Activated naive CD4-positive, alpha-beta T cell treated with anti-CD3 and anti-CD28 coated beads, Interleukin-2, amount 50 U/mL, for 72 hours (primary cell): ENCODE measurements at regions not wholly inside any gene's neighbourhood (a gene's known extent, or its start where the extent isn't known, plus 50 kb on each side); places are given as distances from the start of the nearest gene placed in this dataset.
"Not testable (repeated sequence)": the region's sequence is repeated elsewhere in the genome, so short reads cannot be mapped to it uniquely, and the experiment has no call there.

ENCODE experiments used
- ATAC-seq, 2 donors: fragments of 150-1000 bp; cut with Tn5 transposase; 2 replicates each; pipeline ENCODE4 v1.10.0; 2021; ENCODE audit warnings: mild to moderate bottlenecking in 2 of 2, moderate library complexity in 2 of 2
- DNase-seq, 2 donors: peaks; one replicate each; pipeline ENCODE4 v3.0.0; 2021 to 2022; ENCODE audit warnings: low spot score in 2 of 2
- H3K27ac Mint-ChIP-seq, 2 donors: one replicate each; pipeline ENCODE4 v1.8.0; 2022; ENCODE audit warnings: mild to moderate bottlenecking in 2 of 2, mixed read lengths in 2 of 2
- H3K36me3 Mint-ChIP-seq, 2 donors: one replicate each; pipeline ENCODE4 v1.8.0; 2022; ENCODE audit warnings: mixed read lengths in 2 of 2
- H3K9me3 Mint-ChIP-seq, 2 donors: one replicate each; pipeline ENCODE4 v1.8.0; 2022; ENCODE audit warnings: mixed read lengths in 2 of 2

- H3K9me3 Mint-ChIP-seq, H3K27ac Mint-ChIP-seq, H3K36me3 Mint-ChIP-seq, DNase-seq: not testable (repeated sequence)
- peak; percentile 12 to 63 for ATAC-seq
Measured at GRCh38 chr4:1566301-1566837, 117.7 kb downstream of the FAM53A start.

DNA sequence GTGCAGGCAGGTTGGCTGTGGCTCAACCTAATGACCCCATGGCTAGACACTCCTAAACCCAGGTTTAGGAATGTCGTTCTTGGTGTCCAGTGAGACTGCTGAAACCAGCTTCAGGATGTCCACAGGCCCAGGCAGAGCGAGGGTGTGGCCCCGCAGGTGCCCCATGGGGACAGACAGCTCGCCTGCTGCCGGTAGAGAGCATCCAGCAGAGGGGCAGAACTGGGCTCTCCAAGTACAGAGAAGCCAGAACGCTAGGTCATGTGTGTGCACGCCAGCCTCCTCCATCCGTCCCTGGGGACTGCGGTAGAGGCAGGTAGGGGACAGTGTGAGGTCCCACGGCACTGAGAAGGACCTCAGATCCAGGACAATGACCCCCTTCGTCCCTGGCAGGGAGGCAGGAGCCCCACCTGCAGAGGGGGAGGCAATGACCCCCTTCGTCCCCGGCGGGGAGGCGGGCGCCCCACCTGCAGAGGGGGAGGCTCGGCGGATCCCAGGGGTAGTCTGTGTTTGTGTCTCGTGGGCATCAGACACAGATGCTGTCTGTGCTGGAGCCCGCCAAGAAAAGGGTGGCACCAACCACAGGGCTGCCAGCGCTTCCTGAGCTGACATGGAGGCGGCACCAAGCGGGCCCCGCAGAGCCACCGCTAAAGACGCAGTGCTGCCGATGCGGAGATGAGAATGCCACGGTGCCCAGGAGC lies 118.4 kb downstream of the FAM53A start:
- Mint-ChIP-seq H3K36me3 (no peaks in the 10 kb centered on the region), H3K9me3 (no peaks in the 10 kb centered on the region), H3K27ac (no peak overlapping the region)
- ATAC-seq (peak in 1 of 2 donors; percentile 27), DNase-seq (no peak)

DNA sequence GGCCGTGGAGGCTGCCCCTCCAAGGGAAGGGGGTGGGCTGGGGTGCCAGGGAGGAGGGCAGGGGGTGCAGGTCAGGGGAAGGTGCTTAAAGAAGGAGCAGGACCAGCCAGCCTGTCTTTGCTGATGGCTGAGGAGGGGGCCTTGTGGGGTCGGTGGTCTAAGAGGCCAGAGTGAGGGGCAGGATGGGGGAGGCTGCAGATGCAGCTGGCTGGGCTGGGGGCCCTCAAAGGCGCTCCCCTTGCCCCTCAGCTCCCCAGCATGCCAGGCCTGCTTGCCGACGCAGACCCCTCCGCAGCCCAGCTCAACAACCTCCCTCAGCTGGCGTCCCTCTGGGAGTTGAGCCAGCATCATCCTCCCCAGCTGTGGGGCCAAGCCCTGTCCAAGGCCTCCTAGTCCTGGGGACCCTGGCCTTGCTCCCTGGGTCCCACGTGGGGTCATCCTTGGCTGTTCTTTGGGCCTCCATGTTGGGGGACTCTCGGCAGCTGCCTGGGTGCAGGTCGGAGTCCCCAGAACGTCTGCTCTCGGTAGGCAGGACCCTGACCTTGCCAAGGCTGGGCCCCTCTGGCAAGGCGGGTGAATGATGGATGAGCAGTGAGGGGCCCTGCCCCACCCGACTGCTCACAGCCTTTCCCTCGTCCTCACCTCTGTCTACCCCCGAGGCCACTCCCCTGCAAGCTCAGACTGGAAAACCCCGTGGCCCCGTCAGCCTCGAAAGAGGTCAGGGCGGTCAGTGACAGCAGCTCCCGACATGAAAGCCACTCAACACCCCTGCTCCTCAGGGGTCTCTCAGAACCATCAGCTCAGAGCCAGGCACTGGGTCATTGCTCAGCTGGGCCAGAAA lies 119.4 kb downstream of the FAM53A start:
- ATAC-seq (no peak), DNase-seq (no peak)
- H3K27ac Mint-ChIP-seq = no peak overlapping the region
- no peaks in the 10 kb centered on the region for H3K36me3 Mint-ChIP-seq
- no peaks in the 10 kb centered on the region for H3K9me3 Mint-ChIP-seq

- Mint-ChIP-seq H3K27ac (no peak overlapping the region), H3K36me3 (no peaks in the 10 kb centered on the region), H3K9me3 (no peaks in the 10 kb centered on the region)
- ATAC-seq (no peak), DNase-seq (no peak)
Measured at GRCh38 chr4:1563768-1564485, 120.2 kb downstream of the FAM53A start.

DNA sequence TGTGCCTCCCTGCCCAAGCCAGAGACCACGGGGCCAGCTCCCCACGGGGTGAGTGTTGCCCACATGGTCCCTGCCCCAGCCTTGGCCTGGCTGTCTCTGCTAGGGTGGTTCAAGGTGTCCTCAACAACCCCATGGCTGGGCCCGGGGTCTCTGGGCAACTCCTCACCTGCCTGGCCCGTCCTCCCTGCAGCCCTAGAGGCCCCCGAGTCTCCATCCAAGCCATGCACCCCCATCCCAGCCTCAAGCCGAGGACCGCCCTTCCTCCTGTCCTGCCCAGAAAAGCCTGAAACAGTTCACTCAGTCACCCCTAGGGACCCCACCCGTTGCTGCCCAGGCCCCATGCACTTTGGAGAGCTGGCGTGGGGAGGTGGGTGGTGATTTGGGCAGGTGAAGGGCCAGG lies 120.9 kb downstream of the FAM53A start:
- H3K27ac Mint-ChIP-seq = no peak overlapping the region
- no peaks in the 10 kb centered on the region for H3K36me3 Mint-ChIP-seq

GRCh38 chr4:1562771-1563170 lies 121.3 kb downstream of the FAM53A start:
- no peak for DNase-seq
- Mint-ChIP-seq H3K36me3 (no peaks in the 10 kb centered on the region), H3K27ac (no peak overlapping the region), H3K9me3 (no peaks in the 10 kb centered on the region)
- ATAC-seq = no peak

More for the DNA sequence above, 120.9 kb downstream of the FAM53A start:
- H3K9me3 Mint-ChIP-seq = no peaks in the 10 kb centered on the region
- DNase-seq (no peak), ATAC-seq (no peak)

- H3K36me3 Mint-ChIP-seq = no peaks in the 10 kb centered on the region
- ATAC-seq (no peak), DNase-seq (no peak)
- no peak overlapping the region for H3K27ac Mint-ChIP-seq
- H3K9me3 Mint-ChIP-seq = no peaks in the 10 kb centered on the region
Measured at GRCh38 chr4:1562371-1562770, 121.7 kb downstream of the FAM53A start.

DNA sequence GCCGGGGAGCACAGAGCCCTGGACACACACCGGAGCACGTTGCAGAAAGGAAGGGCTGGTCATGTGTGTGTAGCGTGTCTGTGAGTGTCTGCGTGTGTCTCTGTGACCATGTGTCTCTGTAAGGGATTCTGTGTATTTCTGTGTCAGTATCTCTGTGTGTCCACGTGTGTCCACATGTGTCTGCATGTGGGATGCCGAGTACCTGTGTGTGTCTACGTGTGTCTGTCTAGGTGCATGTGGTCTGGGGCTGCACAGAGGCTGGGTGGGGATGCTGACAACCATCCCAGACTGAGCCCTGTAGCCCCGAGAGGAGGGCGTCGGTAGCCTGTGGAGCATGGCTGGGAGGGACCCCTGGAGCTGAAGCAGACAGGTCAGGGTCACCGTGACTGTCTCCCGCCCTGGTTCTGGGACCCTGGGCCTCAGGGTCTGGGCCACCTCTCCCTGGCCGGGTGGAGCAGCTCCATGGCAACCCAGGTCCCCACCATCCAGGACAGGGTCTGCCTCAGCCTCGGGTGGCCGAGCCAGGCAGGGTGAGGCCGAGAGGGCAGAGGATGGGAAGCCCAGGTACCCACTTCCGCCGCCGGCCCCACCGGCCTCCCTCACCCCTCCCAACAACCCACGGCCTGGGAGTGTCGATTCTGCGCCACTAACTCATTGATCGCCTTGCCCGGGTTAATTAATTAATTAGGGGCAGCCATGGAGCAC lies 122.7 kb downstream of the FAM53A start:
- Mint-ChIP-seq H3K27ac (no peak overlapping the region), H3K9me3 (no peaks in the 10 kb centered on the region), H3K36me3 (no peaks in the 10 kb centered on the region)
- no peak for DNase-seq
- no peak for ATAC-seq

- Mint-ChIP-seq H3K36me3 (no peaks in the 10 kb centered on the region), H3K27ac (no peak overlapping the region), H3K9me3 (no peaks in the 10 kb centered on the region)
- no peak for ATAC-seq
- no peak for DNase-seq
Measured at GRCh38 chr4:1559896-1560650, 124.0 kb downstream of the FAM53A start.

- DNase-seq = no peak
- H3K9me3 Mint-ChIP-seq = no peaks in the 10 kb centered on the region
- no peaks in the 10 kb centered on the region for H3K36me3 Mint-ChIP-seq
- ATAC-seq = no peak
- no peak overlapping the region for H3K27ac Mint-ChIP-seq
Measured at GRCh38 chr4:1558205-1558604, 125.9 kb downstream of the FAM53A start.

GRCh38 chr4:1557221-1557597 lies 126.9 kb downstream of the FAM53A start:
- H3K27ac Mint-ChIP-seq = no peak overlapping the region
- ATAC-seq (no peak), DNase-seq (no peak)
- H3K36me3 Mint-ChIP-seq = no peaks in the 10 kb centered on the region
- H3K9me3 Mint-ChIP-seq = no peaks in the 10 kb centered on the region

DNA sequence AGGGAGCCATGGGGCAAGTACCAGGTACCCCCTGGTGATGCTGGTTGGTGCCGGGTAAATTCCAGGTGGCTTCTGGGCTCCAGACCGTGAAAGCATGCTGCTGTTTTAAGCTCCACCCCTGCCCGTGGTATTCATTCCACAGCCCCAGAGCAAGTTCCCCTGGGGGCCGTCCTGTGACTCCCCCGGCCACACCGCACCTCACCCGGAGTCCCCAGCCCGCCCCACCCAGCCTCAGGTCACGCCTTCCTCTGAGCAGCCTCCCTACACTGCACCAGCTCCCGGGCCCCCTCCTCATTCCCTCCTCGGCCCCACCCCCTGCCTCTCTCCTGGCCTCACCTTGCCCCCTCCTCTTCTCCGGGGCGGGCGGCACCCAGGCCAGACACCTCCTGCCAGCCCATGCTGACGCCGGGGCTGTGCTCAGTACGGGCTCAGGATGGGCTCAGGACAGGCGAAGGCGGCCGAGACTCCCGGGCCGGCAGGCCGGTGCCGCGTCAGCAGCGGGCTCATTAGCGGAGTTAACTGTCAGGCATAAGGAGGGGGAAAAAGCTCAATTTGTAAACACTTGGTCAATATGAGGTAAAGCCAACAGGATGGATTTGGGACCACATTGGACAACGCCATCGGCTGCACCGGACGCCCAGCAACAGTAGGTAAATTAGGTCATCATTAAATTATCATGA lies 127.4 kb downstream of the FAM53A start:
- no peaks in the 10 kb centered on the region for H3K36me3 Mint-ChIP-seq
- no peak for DNase-seq
- no peaks in the 10 kb centered on the region for H3K9me3 Mint-ChIP-seq
- ATAC-seq = peak in 1 of 2 donors; percentile 32
- no peak overlapping the region for H3K27ac Mint-ChIP-seq

- ATAC-seq (no peak), DNase-seq (no peak)
- Mint-ChIP-seq H3K9me3 (no peaks in the 10 kb centered on the region), H3K27ac (no peak overlapping the region), H3K36me3 (no peaks in the 10 kb centered on the region)
Measured at GRCh38 chr4:1554876-1555265, 129.2 kb downstream of the FAM53A start.

DNA sequence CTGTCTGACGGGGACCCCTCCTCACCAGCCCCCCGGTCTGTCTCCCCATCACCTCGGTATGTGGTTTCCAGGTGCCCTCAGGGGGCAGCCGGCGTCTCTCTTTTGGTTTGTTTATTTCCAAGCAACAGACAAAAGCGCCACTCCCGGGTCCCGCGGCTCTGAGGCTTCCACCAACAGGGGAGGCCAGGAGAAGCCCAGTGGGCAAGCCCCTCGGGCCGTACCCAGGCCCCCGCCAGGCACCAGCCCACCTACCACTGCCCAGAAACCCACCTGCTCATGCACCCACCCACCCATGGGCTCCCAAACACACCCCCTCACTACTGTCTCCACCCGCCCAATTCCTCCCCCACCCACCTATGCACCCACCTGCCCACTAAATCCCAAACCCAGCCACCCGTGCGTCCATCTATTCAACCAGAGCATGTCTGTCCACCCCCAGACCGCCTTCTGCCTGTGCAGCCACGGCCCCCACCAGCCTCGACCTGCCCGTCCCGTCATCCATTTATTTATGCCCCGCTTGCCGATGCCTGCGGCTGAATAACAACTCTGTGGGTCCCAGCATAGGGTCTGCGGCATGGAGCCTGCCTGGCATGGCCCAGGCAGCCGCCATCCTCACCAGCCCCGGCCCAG lies 129.8 kb downstream of the FAM53A start:
- DNase-seq (no peak), ATAC-seq (no peak)
- H3K9me3 Mint-ChIP-seq = no peaks in the 10 kb centered on the region
- no peaks in the 10 kb centered on the region for H3K36me3 Mint-ChIP-seq
- no peak overlapping the region for H3K27ac Mint-ChIP-seq

DNA sequence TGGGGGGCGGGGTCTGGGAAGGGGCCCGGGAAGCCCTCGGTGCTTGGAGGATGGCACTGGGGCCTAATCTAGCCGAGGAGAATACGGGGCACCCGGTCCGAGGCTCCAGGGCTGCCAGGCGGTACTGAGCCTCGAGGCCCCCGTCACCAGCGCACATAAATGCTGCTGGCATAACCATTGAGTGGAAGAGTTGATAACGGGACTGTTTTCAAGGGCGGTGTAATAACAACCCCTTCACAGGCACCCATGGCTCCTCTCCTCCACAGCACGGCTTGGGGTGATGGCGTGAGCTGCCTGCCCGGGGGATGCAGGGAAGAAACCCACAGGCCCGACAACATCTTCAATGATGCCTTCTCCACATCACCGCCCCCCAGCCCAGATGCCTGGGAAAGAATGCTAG lies 130.7 kb downstream of the FAM53A start:
- ATAC-seq (no peak), DNase-seq (no peak)
- Mint-ChIP-seq H3K9me3 (no peaks in the 10 kb centered on the region), H3K27ac (no peak overlapping the region), H3K36me3 (no peaks in the 10 kb centered on the region)
